Fibroblast of lung (primary cell): ENCODE measurements at regions not wholly inside any gene's neighbourhood (a gene's known extent, or its start where the extent isn't known, plus 50 kb on each side); places are given as distances from the start of the nearest gene placed in this dataset.

Source experiments
- DNase-seq, 2 donors: peaks; one replicate each; pipeline versions ENCODE4 v3.0.0 to v3.0.0-alpha.2; 2010; ENCODE audit warnings: low read depth in 2 of 2
- H2AFZ ChIP-seq: 2 replicates; pipeline ENCODE4 v1.5.1; 2012; ENCODE audit warnings: low read length, control low read depth, inconsistent platforms
- H3K27ac ChIP-seq: 2 replicates; pipeline ENCODE4 v1.5.1; 2011; ENCODE audit warnings: low read length, control low read depth; ENCODE audit not compliant: insufficient read depth
- H3K27me3 ChIP-seq: 2 replicates; pipeline ENCODE4 v1.5.1; 2011; ENCODE audit warnings: mild to moderate bottlenecking, low read length; ENCODE audit not compliant: control insufficient read depth, insufficient read depth
- H3K36me3 ChIP-seq: 2 replicates; pipeline ENCODE4 v1.5.1; 2011; ENCODE audit warnings: low read length; ENCODE audit not compliant: control insufficient read depth, insufficient read depth
- H3K4me1 ChIP-seq: 2 replicates; pipeline ENCODE4 v1.5.1; 2011; ENCODE audit warnings: low read length; ENCODE audit not compliant: control insufficient read depth, insufficient read depth; ENCODE audit errors: extremely low read depth
- H3K4me2 ChIP-seq: 2 replicates; pipeline ENCODE4 v1.5.1; 2011; ENCODE audit warnings: low read length, control low read depth; ENCODE audit not compliant: insufficient read depth; ENCODE audit errors: extremely low read depth
- H3K4me3 ChIP-seq, 4 experiments: fragments of 200-600 bp in 1 of 4; sonication (generic) in 1 of 4; replicated peaks in 1 of 4; 2 replicates each; pipeline ENCODE4 v1.5.1; 2011 to 2016; ENCODE audit warnings: low read length in 4 of 4, low read depth in 3 of 4, mild to moderate bottlenecking in 3 of 4, control low read depth in 2 of 4, inconsistent platforms in 1 of 4, mixed read lengths in 1 of 4; ENCODE audit not compliant: insufficient read depth in 1 of 4; ENCODE audit errors: control extremely low read depth in 1 of 4
- H3K79me2 ChIP-seq: 2 replicates; pipeline ENCODE4 v1.5.1; 2012; ENCODE audit warnings: mild to moderate bottlenecking, low read length, inconsistent platforms; ENCODE audit not compliant: control insufficient read depth, insufficient read depth
- H3K9ac ChIP-seq: 2 replicates; pipeline ENCODE4 v1.5.1; 2011; ENCODE audit warnings: mild to moderate bottlenecking, low read length, control low read depth; ENCODE audit not compliant: insufficient read depth
- H3K9me3 ChIP-seq: 2 replicates; pipeline ENCODE4 v1.5.1; 2012; ENCODE audit warnings: low read depth, low read length; ENCODE audit not compliant: control insufficient read depth, insufficient read depth
- H4K20me1 ChIP-seq: 2 replicates; pipeline ENCODE4 v1.5.1; 2011; ENCODE audit warnings: low read length; ENCODE audit not compliant: control insufficient read depth, insufficient read depth; ENCODE audit errors: extremely low read depth
- EZH2 ChIP-seq: IDR thresholded peaks from 2 replicates; pipeline ENCODE4 v1.5.1; 2012; ENCODE audit warnings: low read length, control low read depth, mild to moderate bottlenecking; ENCODE audit errors: missing control alignments
- TF ChIP-seq, protein P1 (sequence below), 2 donors: IDR thresholded peaks in 1 of 2; conservative IDR thresholded peaks in 1 of 2; 1 replicate in 1 of 2; 2 replicates in 1 of 2; pipeline ENCODE4 v1.5.1; 2011 to 2012; ENCODE audit warnings: low read length in 2 of 2, control low read depth in 1 of 2, inconsistent platforms in 1 of 2, low read depth in 1 of 2, mild to moderate bottlenecking in 1 of 2

DNA sequence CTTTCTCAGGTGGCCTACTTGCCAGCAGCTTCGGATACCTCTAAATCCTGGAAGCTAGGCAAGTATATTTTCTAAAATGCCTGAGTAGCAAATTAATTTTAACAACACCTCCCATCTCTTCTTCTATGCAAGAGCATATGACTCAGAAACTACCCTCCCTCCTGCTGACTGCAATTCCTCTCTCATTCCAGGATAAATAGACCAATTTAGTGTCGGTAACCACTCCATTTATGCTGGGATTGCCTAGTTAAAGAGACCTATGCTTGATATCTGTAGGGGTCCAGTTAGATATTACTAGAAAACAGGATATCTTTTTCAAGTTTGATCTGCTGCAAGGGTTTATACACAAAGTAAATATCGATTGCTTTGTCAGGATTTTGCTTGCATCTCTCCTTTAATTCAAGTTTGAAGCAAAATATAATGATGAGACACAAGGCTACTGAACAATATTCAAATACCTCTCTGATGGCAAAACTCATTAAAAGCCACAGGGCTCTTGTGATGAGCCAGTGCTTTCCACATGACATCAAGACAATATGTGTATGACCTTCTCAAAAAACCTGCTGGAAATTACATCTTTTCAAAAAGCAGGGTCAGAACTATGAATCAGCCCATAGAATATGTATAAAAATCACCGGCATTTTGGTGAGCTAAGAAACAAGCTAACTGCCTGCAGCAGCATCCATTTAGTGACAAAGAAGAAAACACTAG, 491.6 kb upstream of the NECTIN3 start:
- TF ChIP-seq, protein P1, sequence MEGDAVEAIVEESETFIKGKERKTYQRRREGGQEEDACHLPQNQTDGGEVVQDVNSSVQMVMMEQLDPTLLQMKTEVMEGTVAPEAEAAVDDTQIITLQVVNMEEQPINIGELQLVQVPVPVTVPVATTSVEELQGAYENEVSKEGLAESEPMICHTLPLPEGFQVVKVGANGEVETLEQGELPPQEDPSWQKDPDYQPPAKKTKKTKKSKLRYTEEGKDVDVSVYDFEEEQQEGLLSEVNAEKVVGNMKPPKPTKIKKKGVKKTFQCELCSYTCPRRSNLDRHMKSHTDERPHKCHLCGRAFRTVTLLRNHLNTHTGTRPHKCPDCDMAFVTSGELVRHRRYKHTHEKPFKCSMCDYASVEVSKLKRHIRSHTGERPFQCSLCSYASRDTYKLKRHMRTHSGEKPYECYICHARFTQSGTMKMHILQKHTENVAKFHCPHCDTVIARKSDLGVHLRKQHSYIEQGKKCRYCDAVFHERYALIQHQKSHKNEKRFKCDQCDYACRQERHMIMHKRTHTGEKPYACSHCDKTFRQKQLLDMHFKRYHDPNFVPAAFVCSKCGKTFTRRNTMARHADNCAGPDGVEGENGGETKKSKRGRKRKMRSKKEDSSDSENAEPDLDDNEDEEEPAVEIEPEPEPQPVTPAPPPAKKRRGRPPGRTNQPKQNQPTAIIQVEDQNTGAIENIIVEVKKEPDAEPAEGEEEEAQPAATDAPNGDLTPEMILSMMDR (conservative IDR thresholded peaks at IDR 0.05 in 1 of 2, IDR thresholded peaks at IDR 0.05 in 1 of 2; ENCODE audit: low read depth in 1 of 2, low read length in 2 of 2): no peak
- no peak for TF ChIP-seq EZH2
- Histone ChIP-seq H3K4me1 (peaks cover 11% of the 10 kb centered on the region), H3K9ac (no peak overlapping the region), H3K27ac (no peak overlapping the region), H3K4me3 (no peak overlapping the region), H3K9me3 (no peaks in the 10 kb centered on the region), H3K27me3 (no peaks in the 10 kb centered on the region), H4K20me1 (no peaks in the 10 kb centered on the region), H3K4me2 (peak overlapping the region; percentile 30), H3K79me2 (no peaks in the 10 kb centered on the region), H2AFZ (peak overlapping the region; percentile 9), H3K36me3 (no peaks in the 10 kb centered on the region)
- DNase-seq: peak; percentile 54 to 80

DNA sequence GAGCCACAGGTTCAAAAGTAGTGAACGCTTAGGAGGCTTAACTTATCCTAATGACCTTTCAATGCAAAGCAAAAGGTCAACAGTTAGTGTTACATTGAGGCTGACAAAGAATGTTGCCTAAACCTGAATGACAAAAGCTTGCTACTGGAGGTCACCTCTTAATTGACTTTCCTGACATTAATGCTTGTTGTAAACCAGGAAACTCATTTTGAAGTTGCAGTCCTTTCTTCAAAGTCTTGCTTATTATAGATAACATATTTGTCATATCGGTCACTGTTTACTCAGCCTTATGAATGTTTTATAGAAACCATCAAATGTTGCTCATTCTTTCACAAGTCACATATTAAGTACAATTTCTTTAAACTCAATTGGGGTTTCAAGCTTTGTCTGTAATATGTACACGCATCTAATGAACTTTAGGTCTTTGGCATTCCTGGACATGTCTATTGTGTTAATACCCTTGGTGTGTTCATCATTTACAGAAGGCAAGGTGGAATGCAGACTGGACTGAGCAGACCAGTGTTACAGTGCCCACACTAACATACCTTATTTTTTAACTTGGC, 488.2 kb upstream of the NECTIN3 start:
- peaks cover 2% of the 10 kb centered on the region for H3K4me1 ChIP-seq
- H2AFZ ChIP-seq: no peak overlapping the region
- H4K20me1 ChIP-seq: no peaks in the 10 kb centered on the region
- H3K9ac ChIP-seq: no peak overlapping the region
- peak; percentile 6 to 23 for DNase-seq
- no peak overlapping the region for H3K4me3 ChIP-seq
- no peaks in the 10 kb centered on the region for H3K27me3 ChIP-seq
- H3K36me3 ChIP-seq: no peaks in the 10 kb centered on the region
- no peaks in the 10 kb centered on the region for H3K79me2 ChIP-seq
- no peak overlapping the region for H3K27ac ChIP-seq
- no peak overlapping the region for H3K4me2 ChIP-seq
- no peaks in the 10 kb centered on the region for H3K9me3 ChIP-seq
- no peak for TF ChIP-seq EZH2
- TF ChIP-seq, protein P1 (conservative IDR thresholded peaks at IDR 0.05 in 1 of 2, IDR thresholded peaks at IDR 0.05 in 1 of 2; ENCODE audit: low read depth in 1 of 2, low read length in 2 of 2): no peak

DNA sequence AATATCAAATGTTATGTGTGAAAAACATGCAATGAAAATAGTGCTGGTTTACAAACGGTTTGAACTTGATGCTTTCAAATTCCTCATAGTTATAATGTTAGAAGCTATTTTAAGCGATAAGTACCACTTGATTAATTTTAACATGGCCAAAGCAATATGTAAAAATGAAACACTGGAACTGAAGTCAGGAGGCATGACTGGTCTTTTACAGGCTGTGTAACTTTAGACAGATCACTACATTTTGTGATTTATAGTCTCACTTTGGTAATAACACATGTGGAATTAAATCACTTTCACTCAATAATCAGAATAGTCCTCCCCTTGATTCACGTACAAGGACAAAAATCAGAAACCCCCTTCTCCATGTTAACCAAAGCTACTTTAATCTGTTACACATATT, 482.7 kb upstream of the NECTIN3 start:
- no peak for DNase-seq
- Histone ChIP-seq H3K36me3 (no peaks in the 10 kb centered on the region), H3K27ac (no peak overlapping the region), H2AFZ (no peak overlapping the region), H4K20me1 (no peaks in the 10 kb centered on the region), H3K4me1 (no peaks in the 10 kb centered on the region), H3K4me3 (no peak overlapping the region), H3K27me3 (no peaks in the 10 kb centered on the region), H3K9me3 (no peaks in the 10 kb centered on the region), H3K9ac (no peak overlapping the region), H3K79me2 (no peaks in the 10 kb centered on the region), H3K4me2 (no peak overlapping the region)
- TF ChIP-seq EZH2: no peak
- TF ChIP-seq, protein P1 (conservative IDR thresholded peaks at IDR 0.05 in 1 of 2, IDR thresholded peaks at IDR 0.05 in 1 of 2; ENCODE audit: low read depth in 1 of 2, low read length in 2 of 2): no peak
